HCT116 (cell line): ENCODE measurements at regions not wholly inside any gene's neighbourhood (a gene's known extent, or its start where the extent isn't known, plus 50 kb on each side); places are given as distances from the start of the nearest gene placed in this dataset.

Experiments used
- ATF3 ChIP-seq: IDR thresholded peaks from 2 replicates; pipeline ENCODE4 v1.6.1; 2012
- CBX3 ChIP-seq: IDR thresholded peaks from 2 replicates; pipeline ENCODE4 v1.6.1; 2012; ENCODE audit warnings: low read depth
- CEBPB ChIP-seq: IDR thresholded peaks from 2 replicates; pipeline ENCODE4 v1.6.1; 2012; ENCODE audit warnings: low read depth
- EGR1 ChIP-seq: IDR thresholded peaks from 2 replicates; pipeline ENCODE4 v1.6.1; 2012; ENCODE audit warnings: low read depth
- EZH2 ChIP-seq: fragments of 200-600 bp; sonication (generic); IDR thresholded peaks from 2 replicates; pipeline ENCODE4 v1.6.1; 2017; ENCODE audit warnings: antibody characterized with exemption, mixed run types
- JUND ChIP-seq: IDR thresholded peaks from 2 replicates; pipeline ENCODE4 v1.6.1; 2012
- POLR2A ChIP-seq: IDR thresholded peaks from 2 replicates; pipeline ENCODE4 v1.7.0; 2011; ENCODE audit warnings: borderline replicate concordance; ENCODE audit not compliant: insufficient read depth, insufficient read length; ENCODE audit errors: extremely low read depth
- POLR2AphosphoS5 ChIP-seq: IDR thresholded peaks from 2 replicates; pipeline ENCODE4 v1.6.1; 2011; ENCODE audit warnings: mild to moderate bottlenecking, low read depth, low read length, moderate library complexity
- REST ChIP-seq: IDR thresholded peaks from 2 replicates; pipeline ENCODE4 v1.6.1; 2012; ENCODE audit warnings: low read depth
- YY1 ChIP-seq: IDR thresholded peaks from 2 replicates; pipeline ENCODE4 v1.6.1; 2011; ENCODE audit warnings: low read length, low read depth, moderate library complexity, mild to moderate bottlenecking; ENCODE audit not compliant: insufficient replicate concordance; ENCODE audit errors: extremely low read depth
- TF ChIP-seq, protein P1 (sequence below), 3 experiments: fragments of 200-600 bp in 1 of 3; sonication (generic) in 1 of 3; IDR thresholded peaks in 2 of 3; conservative IDR thresholded peaks in 1 of 3; 2 replicates each; pipeline ENCODE4 v1.5.1; 2012 to 2017; ENCODE audit warnings: low read depth in 2 of 3, low read length in 2 of 3, antibody characterized with exemption in 1 of 3, borderline replicate concordance in 1 of 3, control low read depth in 1 of 3, mild to moderate bottlenecking in 1 of 3, mixed read lengths in 1 of 3, mixed run types in 1 of 3, moderate library complexity in 1 of 3; ENCODE audit not compliant: insufficient read depth in 1 of 3

GRCh38 chr13:111661776-111662175 lies 341.3 kb downstream of the TEX29 start:
- TF ChIP-seq, protein P1, sequence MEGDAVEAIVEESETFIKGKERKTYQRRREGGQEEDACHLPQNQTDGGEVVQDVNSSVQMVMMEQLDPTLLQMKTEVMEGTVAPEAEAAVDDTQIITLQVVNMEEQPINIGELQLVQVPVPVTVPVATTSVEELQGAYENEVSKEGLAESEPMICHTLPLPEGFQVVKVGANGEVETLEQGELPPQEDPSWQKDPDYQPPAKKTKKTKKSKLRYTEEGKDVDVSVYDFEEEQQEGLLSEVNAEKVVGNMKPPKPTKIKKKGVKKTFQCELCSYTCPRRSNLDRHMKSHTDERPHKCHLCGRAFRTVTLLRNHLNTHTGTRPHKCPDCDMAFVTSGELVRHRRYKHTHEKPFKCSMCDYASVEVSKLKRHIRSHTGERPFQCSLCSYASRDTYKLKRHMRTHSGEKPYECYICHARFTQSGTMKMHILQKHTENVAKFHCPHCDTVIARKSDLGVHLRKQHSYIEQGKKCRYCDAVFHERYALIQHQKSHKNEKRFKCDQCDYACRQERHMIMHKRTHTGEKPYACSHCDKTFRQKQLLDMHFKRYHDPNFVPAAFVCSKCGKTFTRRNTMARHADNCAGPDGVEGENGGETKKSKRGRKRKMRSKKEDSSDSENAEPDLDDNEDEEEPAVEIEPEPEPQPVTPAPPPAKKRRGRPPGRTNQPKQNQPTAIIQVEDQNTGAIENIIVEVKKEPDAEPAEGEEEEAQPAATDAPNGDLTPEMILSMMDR (IDR thresholded peaks at IDR 0.05 in 2 of 3, conservative IDR thresholded peaks at IDR 0.05 in 1 of 3; ENCODE audit: borderline replicate concordance in 1 of 3, insufficient read depth in 1 of 3, low read depth in 2 of 3, low read length in 2 of 3), result no peak
- TF ChIP-seq CEBPB, result no peak
- TF ChIP-seq EGR1, result no peak
- no peak for TF ChIP-seq POLR2AphosphoS5
- no peak for TF ChIP-seq POLR2A
- no peak for TF ChIP-seq EZH2
- no peak for TF ChIP-seq YY1
- no peak for TF ChIP-seq REST
- TF ChIP-seq JUND, result no peak
- TF ChIP-seq CBX3, result no peak
- TF ChIP-seq ATF3, result no peak
